ENCODE measurements at regions not wholly inside any gene's neighbourhood (a gene's known extent, or its start where the extent isn't known, plus 50 kb on each side); places are given as distances from the start of the nearest gene placed in this dataset.

- no peak for TF ChIP-seq CTCF (tag by site-specific recombination; IDR thresholded peaks at IDR 0.05)
- no peak for TF ChIP-seq ZBTB21 (tag by site-specific recombination; IDR thresholded peaks at IDR 0.05)
- no peak for TF ChIP-seq RBAK (tag by site-specific recombination; IDR thresholded peaks at IDR 0.05)
- TF ChIP-seq ZNF558 (tag by site-specific recombination; IDR thresholded peaks at IDR 0.05), result no peak
- no peak for TF ChIP-seq ZNF423 (tag by site-specific recombination; IDR thresholded peaks at IDR 0.05)
- no peak for TF ChIP-seq ZNF175 (tag by site-specific recombination; IDR thresholded peaks at IDR 0.05)
- no peak for TF ChIP-seq ZNF843 (tag by site-specific recombination; IDR thresholded peaks at IDR 0.05)
- no peak for TF ChIP-seq ATF2 (tag by site-specific recombination; IDR thresholded peaks at IDR 0.05; ENCODE audit: low read depth)
- TF ChIP-seq ZNF311 (tag by site-specific recombination; IDR thresholded peaks at IDR 0.05; ENCODE audit: borderline replicate concordance), result no peak
- no peak for TF ChIP-seq ZNF140 (tag by site-specific recombination; IDR thresholded peaks at IDR 0.05)
Measured at GRCh38 chr1:199058281-199058680, 419.4 kb downstream of the PTPRC start.

All from HEK293 (cell line).